OCI-LY7 (cell line): ENCODE measurements at regions not wholly inside any gene's neighbourhood (a gene's known extent, or its start where the extent isn't known, plus 50 kb on each side); places are given as distances from the start of the nearest gene placed in this dataset.

ENCODE experiments used
- CTCF ChIP-seq: fragments of 200-600 bp; sonication (generic); conservative IDR thresholded peaks from 2 replicates; pipeline ENCODE4 v1.5.1; 2014; ENCODE audit warnings: mild to moderate bottlenecking, antibody characterized with exemption, low read length, moderate library complexity, mixed read lengths
- EZH2phosphoT487 ChIP-seq: fragments of 200-600 bp; sonication (generic); IDR thresholded peaks from 2 replicates; pipeline ENCODE4 v1.6.1; 2018; ENCODE audit warnings: low read depth, borderline replicate concordance, mild to moderate bottlenecking, mixed run types, antibody characterized with exemption, low read length, moderate library complexity, mixed read lengths

GRCh38 chr13:74871369-74872070 lies 610.4 kb downstream of the TBC1D4 start:
- TF ChIP-seq CTCF (no peak), EZH2phosphoT487 (no peak)
